GM12878 (cell line): ENCODE measurements at regions not wholly inside any gene's neighbourhood (a gene's known extent, or its start where the extent isn't known, plus 50 kb on each side); places are given as distances from the start of the nearest gene placed in this dataset.

Source experiments
- ATAC-seq: fragments of 200-7000 bp; cut with Tn5 transposase; 3 replicates; pipeline ENCODE4 v1.9.1; 2020; ENCODE audit warnings: mild to moderate bottlenecking, moderate library complexity
- BruUV-seq: library from RNA; stranded (reverse); fragments of 400-500 nt; replicated peaks from 2 replicates; lab custom pipeline; 2021; lab: Mats Ljungman, UMichigan
- CTCF ChIA-PET: fragments of 300-600 bp; sonication (Branson Sonifier 250); formaldehyde crosslinking; extraction: SDS; loops from one replicate; lab custom pipeline; 2021; ENCODE audit warnings: inconsistent platforms; lab: Yijun Ruan, JAX
- POLR2A ChIA-PET: fragments of 350-600 bp; formaldehyde crosslinking; extraction: SDS; loops from one replicate; lab custom pipeline; 2021; ENCODE audit warnings: inconsistent platforms; lab: Charles Lee
- RAD21 ChIA-PET: fragments of 300-600 bp; sonication (Branson Sonifier 250); formaldehyde crosslinking; loops from one replicate; lab custom pipeline; 2023; ENCODE audit warnings: antibody characterized with exemption; ENCODE audit not compliant: unreplicated experiment; lab: Charles Lee
- SMC1A ChIA-PET: fragments of 300-600 bp; sonication (Branson Sonifier 250); formaldehyde crosslinking; loops from one replicate; lab custom pipeline; 2023; ENCODE audit not compliant: unreplicated experiment, uncharacterized antibody; lab: Charles Lee
- DNase-seq: peaks from one replicate; pipeline ENCODE4 v3.0.0-alpha.2; 2011; ENCODE audit warnings: low read depth, low spot score
- FAIRE-seq: peaks from 3 replicates; lab custom pipeline; 2011; peaks lifted over from hg19 to GRCh38; lab: Jason Lieb, UNC
- H2AFZ ChIP-seq: 2 replicates; pipeline ENCODE4 v1.6.0; 2011; ENCODE audit warnings: low read depth, low read length, control low read depth; ENCODE audit not compliant: control insufficient read depth
- H3K27ac ChIP-seq: 2 replicates; pipeline ENCODE4 v1.5.1; 2011; ENCODE audit warnings: control low read depth; ENCODE audit not compliant: control insufficient read depth, insufficient read depth
- H3K27me3 ChIP-seq, 2 experiments: replicated peaks in 1 of 2; 2 replicates each; pipeline versions ENCODE4 v1.6.0 to v1.6.1; 2011; ENCODE audit warnings: low read length in 1 of 2; ENCODE audit not compliant: control insufficient read depth in 2 of 2, insufficient read depth in 2 of 2
- H3K36me3 ChIP-seq, 2 experiments: 2 replicates each; pipeline ENCODE4 v1.5.1; 2011; ENCODE audit warnings: low read length in 1 of 2; ENCODE audit not compliant: control insufficient read depth in 2 of 2, insufficient read depth in 2 of 2
- H3K4me1 ChIP-seq: 2 replicates; pipeline ENCODE4 v1.6.1; 2011; ENCODE audit warnings: mild to moderate bottlenecking, low read length, moderate library complexity, mixed read lengths; ENCODE audit not compliant: control insufficient read depth, insufficient read depth
- H3K4me2 ChIP-seq: 2 replicates; pipeline ENCODE4 v1.6.0; 2011; ENCODE audit warnings: control low read depth; ENCODE audit not compliant: control insufficient read depth, insufficient read depth
- H3K4me3 ChIP-seq: fragments of 200-600 bp; sonication (generic); 2 replicates; pipeline ENCODE4 v1.5.1; 2016
- H3K79me2 ChIP-seq: 2 replicates; pipeline ENCODE4 v1.6.0; 2011; ENCODE audit warnings: low read length; ENCODE audit not compliant: control insufficient read depth, insufficient read depth
- H3K9ac ChIP-seq: 2 replicates; pipeline ENCODE4 v1.8.0; 2011; ENCODE audit warnings: low read length, control low read depth, mixed read lengths; ENCODE audit not compliant: control insufficient read depth, insufficient read depth
- H3K9me3 ChIP-seq: replicated peaks from 3 replicates; pipeline ENCODE4 v1.5.1; 2011; ENCODE audit warnings: mild to moderate bottlenecking, low read length; ENCODE audit not compliant: control insufficient read depth, insufficient read depth
- H4K20me1 ChIP-seq: 2 replicates; pipeline ENCODE4 v1.6.0; 2011; ENCODE audit not compliant: control insufficient read depth, insufficient read depth
- DPF2 ChIP-seq: fragments of 450-650 bp; IDR thresholded peaks from 2 replicates; pipeline ENCODE4 v1.6.1; 2017; ENCODE audit warnings: mild to moderate bottlenecking
- ESRRA ChIP-seq: IDR thresholded peaks from 2 replicates; pipeline ENCODE4 v1.6.1; 2012; ENCODE audit warnings: mild to moderate bottlenecking, low read length, improper control_type of control experiment
- FOS ChIP-seq: IDR thresholded peaks from 3 replicates; pipeline ENCODE4 v1.6.1; 2011; ENCODE audit warnings: borderline replicate concordance; ENCODE audit not compliant: insufficient read length; ENCODE audit errors: extremely low read depth
- MEF2A ChIP-seq: IDR thresholded peaks from 2 replicates; pipeline ENCODE4 v1.6.1; 2011; ENCODE audit warnings: low read depth, mild to moderate bottlenecking, low read length, moderate library complexity; ENCODE audit not compliant: insufficient read depth
- MEF2B ChIP-seq: fragments of 450-650 bp; IDR thresholded peaks from 2 replicates; pipeline ENCODE4 v1.6.1; 2018; ENCODE audit warnings: mild to moderate bottlenecking, moderate library complexity; ENCODE audit not compliant: partially characterized antibody, poor library complexity, severe bottlenecking
- SIN3A ChIP-seq: IDR thresholded peaks from 2 replicates; pipeline ENCODE4 v1.6.1; 2012; ENCODE audit warnings: low read depth, low read length, improper control_type of control experiment
- SMAD5 ChIP-seq: IDR thresholded peaks from 2 replicates; pipeline ENCODE4 v1.6.1; 2016; ENCODE audit warnings: antibody characterized with exemption, low read depth
- WGBS: methylation state at CpG from one replicate; pipeline ENCODE4 v1.1.6; 2016; ENCODE audit warnings: low lambda C conversion rate; ENCODE audit not compliant: insufficient replicate concordance, insufficient coverage; ENCODE audit errors: missing lambda C conversion rate; 5-methylcytosine and 5-hydroxymethylcytosine counted together
- in situ Hi-C: fragments of 300-500 bp; cut with MboI; formaldehyde crosslinking; loops from 9 replicates; pipeline ENCODE4 v1.14.3; 2018; ENCODE audit warnings: mixed read lengths
- intact Hi-C: fragments of 100-400 bp; cut with micrococcal nuclease; formaldehyde crosslinking; loops from one replicate; pipeline ENCODE4 v1.14.2; 2022; ENCODE audit not compliant: unreplicated experiment
- TF ChIP-seq, protein P1 (sequence below): fragments of 450-650 bp; IDR thresholded peaks from 2 replicates; pipeline ENCODE4 v1.6.1; 2016; ENCODE audit warnings: mild to moderate bottlenecking, moderate library complexity, borderline replicate concordance

GRCh38 chr2:150788426-150789140 lies 301.1 kb upstream of the RND3 start:
- ATAC-seq (no peak), FAIRE-seq (no peak), DNase-seq (no peak)
- no peak overlapping the region for H3K27ac ChIP-seq
- H3K4me2 ChIP-seq, result no peak overlapping the region
- intact Hi-C loops (loop anchor here (2.0 kb wide), 1 partner anchor 72 kb away; no protein-coding TSS in a partner anchor), in situ Hi-C loops (no loop called here)
- no peak overlapping the region for H3K9ac ChIP-seq
- ChIA-PET CTCF (no interaction called here), RAD21 (no interaction called here), POLR2A (no interaction called here), SMC1A (interaction anchor here (0.9 to 1.3 kb wide), 3 partner anchors 11 to 187 kb away, joined by 3 to 5 read pairs (median 3); no protein-coding TSS in a partner anchor)
- no peak overlapping the region for H2AFZ ChIP-seq
- no peaks in the 10 kb centered on the region for H3K27me3 ChIP-seq
- WGBS, result 49% methylated on average over 3 of the region's 3 CpGs
- H3K9me3 ChIP-seq, result no peaks in the 10 kb centered on the region
- H4K20me1 ChIP-seq, result no peaks in the 10 kb centered on the region
- H3K36me3 ChIP-seq, result no peaks in the 10 kb centered on the region
- no peaks in the 10 kb centered on the region for H3K4me1 ChIP-seq
- no peaks in the 10 kb centered on the region for H3K79me2 ChIP-seq
- no TSS peak for BruUV-seq
- no peak overlapping the region for H3K4me3 ChIP-seq
- TF ChIP-seq DPF2, result no peak
- TF ChIP-seq MEF2B, result no peak
- no peak for TF ChIP-seq SMAD5
- no peak for TF ChIP-seq SIN3A
- TF ChIP-seq, protein P1, sequence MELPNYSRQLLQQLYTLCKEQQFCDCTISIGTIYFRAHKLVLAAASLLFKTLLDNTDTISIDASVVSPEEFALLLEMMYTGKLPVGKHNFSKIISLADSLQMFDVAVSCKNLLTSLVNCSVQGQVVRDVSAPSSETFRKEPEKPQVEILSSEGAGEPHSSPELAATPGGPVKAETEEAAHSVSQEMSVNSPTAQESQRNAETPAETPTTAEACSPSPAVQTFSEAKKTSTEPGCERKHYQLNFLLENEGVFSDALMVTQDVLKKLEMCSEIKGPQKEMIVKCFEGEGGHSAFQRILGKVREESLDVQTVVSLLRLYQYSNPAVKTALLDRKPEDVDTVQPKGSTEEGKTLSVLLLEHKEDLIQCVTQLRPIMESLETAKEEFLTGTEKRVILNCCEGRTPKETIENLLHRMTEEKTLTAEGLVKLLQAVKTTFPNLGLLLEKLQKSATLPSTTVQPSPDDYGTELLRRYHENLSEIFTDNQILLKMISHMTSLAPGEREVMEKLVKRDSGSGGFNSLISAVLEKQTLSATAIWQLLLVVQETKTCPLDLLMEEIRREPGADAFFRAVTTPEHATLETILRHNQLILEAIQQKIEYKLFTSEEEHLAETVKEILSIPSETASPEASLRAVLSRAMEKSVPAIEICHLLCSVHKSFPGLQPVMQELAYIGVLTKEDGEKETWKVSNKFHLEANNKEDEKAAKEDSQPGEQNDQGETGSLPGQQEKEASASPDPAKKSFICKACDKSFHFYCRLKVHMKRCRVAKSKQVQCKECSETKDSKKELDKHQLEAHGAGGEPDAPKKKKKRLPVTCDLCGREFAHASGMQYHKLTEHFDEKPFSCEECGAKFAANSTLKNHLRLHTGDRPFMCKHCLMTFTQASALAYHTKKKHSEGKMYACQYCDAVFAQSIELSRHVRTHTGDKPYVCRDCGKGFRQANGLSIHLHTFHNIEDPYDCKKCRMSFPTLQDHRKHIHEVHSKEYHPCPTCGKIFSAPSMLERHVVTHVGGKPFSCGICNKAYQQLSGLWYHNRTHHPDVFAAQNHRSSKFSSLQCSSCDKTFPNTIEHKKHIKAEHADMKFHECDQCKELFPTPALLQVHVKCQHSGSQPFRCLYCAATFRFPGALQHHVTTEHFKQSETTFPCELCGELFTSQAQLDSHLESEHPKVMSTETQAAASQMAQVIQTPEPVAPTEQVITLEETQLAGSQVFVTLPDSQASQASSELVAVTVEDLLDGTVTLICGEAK, result no peak
- TF ChIP-seq ESRRA, result no peak
- no peak for TF ChIP-seq FOS
- no peak for TF ChIP-seq MEF2A
